HFF-Myc (cell line): ENCODE measurements at regions not wholly inside any gene's neighbourhood (a gene's known extent, or its start where the extent isn't known, plus 50 kb on each side); places are given as distances from the start of the nearest gene placed in this dataset.

Experiments
- DNase-seq: peaks from one replicate; pipeline ENCODE4 v3.0.0-alpha.2; 2011; ENCODE audit warnings: low read depth; ENCODE audit errors: extremely low read depth
- H3K4me3 ChIP-seq: replicated peaks from 2 replicates; pipeline ENCODE4 v1.5.1; 2011; ENCODE audit warnings: low read depth, mild to moderate bottlenecking, control low read depth, low read length
- CTCF ChIP-seq: IDR thresholded peaks from 2 replicates; pipeline ENCODE4 v1.5.1; 2012; ENCODE audit warnings: mild to moderate bottlenecking, low read depth, low read length, control low read depth; ENCODE audit errors: missing control alignments

DNA sequence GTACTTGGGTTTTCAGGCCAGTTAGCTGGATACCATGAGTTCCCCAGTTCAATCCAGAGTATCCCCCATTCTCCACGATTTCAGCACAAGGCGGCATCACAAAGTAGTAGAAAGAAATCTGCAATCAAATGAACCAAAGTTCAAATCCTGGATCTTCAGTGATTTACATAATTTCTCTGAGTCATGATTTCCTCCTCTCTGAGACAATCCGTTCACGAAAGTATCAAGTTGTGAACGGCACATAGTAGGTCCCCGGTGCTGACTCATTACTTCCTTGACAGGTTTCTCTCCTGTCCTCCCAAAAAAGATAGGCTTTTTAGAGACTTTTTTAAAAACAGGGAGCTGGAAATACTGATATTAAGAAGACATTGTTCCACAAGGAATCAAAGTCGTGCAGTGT is 69.1 kb upstream of the AKIP1 start:
- H3K4me3 ChIP-seq = no peak overlapping the region
- TF ChIP-seq CTCF = no peak
- no peak for DNase-seq

DNA sequence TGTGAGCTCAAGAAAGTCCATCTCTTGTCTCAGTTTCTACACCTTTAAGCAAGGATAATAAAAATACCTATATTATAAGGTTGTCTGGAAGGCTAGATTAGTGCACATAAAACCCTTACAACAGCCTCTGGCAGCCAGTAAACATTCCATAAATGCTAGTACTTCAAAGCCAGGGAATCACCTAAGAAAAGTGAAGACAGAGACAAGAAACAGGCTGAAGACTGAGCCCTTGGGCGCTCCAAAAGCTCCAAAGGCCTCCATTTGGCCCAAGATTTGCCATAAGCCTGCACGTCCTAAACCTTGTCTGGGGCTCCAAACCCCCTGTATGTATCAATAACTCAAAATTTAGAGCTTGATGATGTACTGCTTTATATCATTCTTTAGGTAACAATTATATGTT is 52.2 kb upstream of the AKIP1 start:
- no peak overlapping the region for H3K4me3 ChIP-seq
- TF ChIP-seq CTCF = no peak
- no peak for DNase-seq
